GM23248 (cell line): ENCODE measurements at regions not wholly inside any gene's neighbourhood (a gene's known extent, or its start where the extent isn't known, plus 50 kb on each side); places are given as distances from the start of the nearest gene placed in this dataset.

Source experiments
- DNase-seq: peaks from one replicate; pipeline ENCODE4 v3.0.0-alpha.2; 2015
- H2AFZ ChIP-seq: fragments of 200-600 bp; sonication (generic); 2 replicates; pipeline ENCODE4 v1.6.1; 2016; ENCODE audit warnings: antibody characterized with exemption
- H3F3A ChIP-seq: fragments of 200-600 bp; sonication (generic); 2 replicates; pipeline ENCODE4 v1.6.1; 2016; ENCODE audit warnings: mild to moderate bottlenecking, antibody characterized with exemption, mixed run types; ENCODE audit not compliant: insufficient read depth
- H3K27ac ChIP-seq: fragments of 200-600 bp; sonication (generic); 2 replicates; pipeline ENCODE4 v1.5.1; 2016; ENCODE audit warnings: mild to moderate bottlenecking
- H3K27me3 ChIP-seq: fragments of 200-600 bp; sonication (generic); replicated peaks from 2 replicates; pipeline ENCODE4 v1.6.1; 2016; ENCODE audit warnings: mild to moderate bottlenecking; ENCODE audit not compliant: insufficient read depth
- H3K36me3 ChIP-seq: fragments of 200-600 bp; sonication (generic); 2 replicates; pipeline ENCODE4 v1.6.1; 2016; ENCODE audit warnings: low read depth, mild to moderate bottlenecking
- H3K4me1 ChIP-seq: fragments of 200-600 bp; sonication (generic); 2 replicates; pipeline ENCODE4 v1.6.1; 2016; ENCODE audit warnings: mild to moderate bottlenecking; ENCODE audit not compliant: insufficient read depth
- H3K4me2 ChIP-seq: fragments of 200-600 bp; sonication (generic); one replicate; pipeline ENCODE4 v1.6.1; 2016; ENCODE audit warnings: mild to moderate bottlenecking; ENCODE audit not compliant: unreplicated experiment
- H3K4me3 ChIP-seq: fragments of 200-600 bp; sonication (generic); 2 replicates; pipeline ENCODE4 v1.5.1; 2016; ENCODE audit warnings: mild to moderate bottlenecking
- H3K79me2 ChIP-seq: fragments of 200-600 bp; sonication (generic); 2 replicates; pipeline ENCODE4 v1.6.1; 2016; ENCODE audit warnings: mild to moderate bottlenecking; ENCODE audit not compliant: insufficient read depth
- H3K9ac ChIP-seq: fragments of 200-600 bp; sonication (generic); 2 replicates; pipeline ENCODE4 v1.6.1; 2016; ENCODE audit warnings: mild to moderate bottlenecking
- H3K9me2 ChIP-seq: fragments of 200-600 bp; sonication (generic); 2 replicates; pipeline ENCODE4 v1.6.1; 2016; ENCODE audit warnings: mixed run types, mild to moderate bottlenecking, moderate library complexity; ENCODE audit not compliant: insufficient read depth
- H3K9me3 ChIP-seq: fragments of 200-600 bp; sonication (generic); one replicate; pipeline ENCODE4 v1.6.1; 2017; ENCODE audit warnings: low read depth
- H4K20me1 ChIP-seq: fragments of 200-600 bp; sonication (generic); 2 replicates; pipeline ENCODE4 v1.6.0; 2016; ENCODE audit not compliant: insufficient read depth
- EZH2 ChIP-seq: fragments of 200-600 bp; sonication (generic); IDR thresholded peaks from 2 replicates; pipeline ENCODE4 v1.6.1; 2018; ENCODE audit warnings: antibody characterized with exemption, mild to moderate bottlenecking; ENCODE audit not compliant: insufficient read depth, poor library complexity, severe bottlenecking
- EZH2phosphoT487 ChIP-seq: fragments of 200-600 bp; sonication (generic); IDR thresholded peaks from 2 replicates; pipeline ENCODE4 v1.6.1; 2018; ENCODE audit warnings: antibody characterized with exemption, moderate library complexity, mild to moderate bottlenecking, low read depth; ENCODE audit not compliant: insufficient read depth
- WGBS, 2 experiments: methylation state at CpG; one replicate each; pipeline ENCODE4 v1.1.6; 2015 to 2017; ENCODE audit warnings: low lambda C conversion rate in 2 of 2, low coverage in 1 of 2; ENCODE audit errors: missing lambda C conversion rate in 2 of 2; 5-methylcytosine and 5-hydroxymethylcytosine counted together
- in situ Hi-C: fragments of 300-500 bp; cut with MboI; formaldehyde crosslinking; loops from 2 replicates; pipeline ENCODE4 v1.15.0; 2020

DNA sequence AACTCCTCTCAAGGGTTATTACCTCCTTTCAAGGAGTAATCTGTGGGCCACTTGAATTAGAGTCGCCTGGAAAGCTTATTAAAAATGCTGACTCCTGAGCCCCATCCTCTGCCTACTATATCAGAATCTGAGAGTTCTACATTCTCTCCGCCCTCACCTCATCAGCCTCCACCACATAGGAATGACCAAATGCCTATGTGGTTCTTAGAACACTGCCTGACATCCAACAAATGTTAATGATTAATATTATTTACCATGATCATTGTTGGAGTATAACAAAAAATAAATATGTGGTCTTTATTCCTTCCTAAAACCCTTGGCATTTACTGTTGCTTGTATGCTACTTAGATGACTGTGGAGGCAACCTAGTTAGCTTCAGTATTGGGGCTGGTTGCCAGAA is 91.9 kb downstream of the BBS10 start:
- in situ Hi-C loops: no loop called here
- 91 to 99% methylated on average over 2 of the region's 2 CpGs for WGBS, 2 experiments
- peaks cover 31% of the 10 kb centered on the region for H3K4me1 ChIP-seq
- no peak for DNase-seq
- TF ChIP-seq EZH2: no peak
- no peak for TF ChIP-seq EZH2phosphoT487
- no peak overlapping the region for H3K9ac ChIP-seq
- no peak overlapping the region for H3K4me2 ChIP-seq
- H2AFZ ChIP-seq: no peak overlapping the region
- no peak overlapping the region for H3K4me3 ChIP-seq
- no peaks in the 10 kb centered on the region for H4K20me1 ChIP-seq
- peaks cover 30% of the 10 kb centered on the region for H3F3A ChIP-seq
- H3K27me3 ChIP-seq: no peaks in the 10 kb centered on the region
- no peak overlapping the region for H3K27ac ChIP-seq
- no peaks in the 10 kb centered on the region for H3K9me3 ChIP-seq
- no peaks in the 10 kb centered on the region for H3K9me2 ChIP-seq
- H3K79me2 ChIP-seq: peaks cover 6% of the 10 kb centered on the region
- H3K36me3 ChIP-seq: no peaks in the 10 kb centered on the region

- Histone ChIP-seq H3K27me3 (no peaks in the 10 kb centered on the region), H3K4me1 (peaks cover 28% of the 10 kb centered on the region), H4K20me1 (no peaks in the 10 kb centered on the region), H3K9ac (no peak overlapping the region), H3K79me2 (no peaks in the 10 kb centered on the region), H3K4me3 (no peak overlapping the region), H3K9me2 (no peaks in the 10 kb centered on the region), H3K27ac (no peak overlapping the region), H3K9me3 (no peaks in the 10 kb centered on the region), H3F3A (peaks cover 27% of the 10 kb centered on the region), H3K36me3 (no peaks in the 10 kb centered on the region), H2AFZ (no peak overlapping the region), H3K4me2 (no peak overlapping the region)
- DNase-seq: no peak
- in situ Hi-C loops: no loop called here
- no peak for TF ChIP-seq EZH2phosphoT487
- no peak for TF ChIP-seq EZH2
- WGBS, 2 experiments: 88 to 97% methylated on average over 2 of the region's 2 CpGs
Measured at GRCh38 chr12:76255692-76256091, 92.5 kb downstream of the BBS10 start.

DNA sequence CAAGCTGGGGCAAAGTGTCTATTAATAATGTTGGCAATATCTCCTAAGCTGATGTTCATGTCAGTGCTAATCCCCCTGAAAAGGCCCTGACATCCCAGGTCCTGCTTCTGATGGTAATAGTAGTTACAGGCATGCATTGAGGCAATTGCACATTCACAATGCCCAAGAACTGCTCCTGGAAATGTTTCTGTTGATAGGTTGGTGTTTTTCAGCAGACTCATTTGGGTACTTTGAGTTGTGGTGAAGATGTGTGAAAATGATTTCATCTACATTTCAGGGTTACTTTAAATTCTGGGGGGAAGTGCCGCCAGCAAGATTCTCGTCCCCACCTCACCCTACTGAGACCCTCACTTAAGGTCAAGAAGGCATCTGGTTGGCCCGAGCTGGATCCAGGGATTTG is 92.9 kb downstream of the BBS10 start:
- in situ Hi-C loops: no loop called here

DNA sequence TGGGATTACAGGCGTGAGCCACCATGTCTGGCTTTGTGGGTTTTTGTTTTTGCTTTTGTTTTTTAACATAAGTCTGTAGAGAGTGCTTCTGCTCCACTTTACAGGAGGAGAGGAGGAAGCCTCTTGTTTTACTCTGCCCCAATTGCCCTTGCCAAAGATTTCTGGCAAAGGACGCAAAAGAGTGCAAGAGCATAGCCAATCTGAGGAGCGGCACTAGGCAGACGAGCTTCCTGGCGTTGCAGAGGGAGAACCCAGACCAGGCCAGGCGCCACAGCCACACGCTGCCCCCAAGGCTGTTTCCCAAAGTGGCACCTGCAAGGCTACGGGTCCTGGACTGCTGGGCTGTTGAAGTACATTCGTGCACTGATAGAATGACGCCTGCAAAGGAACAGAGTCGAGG is 96.2 kb downstream of the BBS10 start:
- Histone ChIP-seq H3F3A (no peaks in the 10 kb centered on the region), H3K27ac (no peak overlapping the region), H3K9me2 (no peaks in the 10 kb centered on the region), H3K4me1 (peaks cover 11% of the 10 kb centered on the region), H2AFZ (no peak overlapping the region), H3K36me3 (no peaks in the 10 kb centered on the region), H3K79me2 (no peaks in the 10 kb centered on the region), H3K9me3 (no peaks in the 10 kb centered on the region), H3K27me3 (no peaks in the 10 kb centered on the region), H3K9ac (no peak overlapping the region), H3K4me2 (no peak overlapping the region), H4K20me1 (no peaks in the 10 kb centered on the region), H3K4me3 (no peak overlapping the region)
- in situ Hi-C loops: no loop called here
- 94 to 95% methylated on average over 11 of the region's 11 CpGs for WGBS, 2 experiments
- no peak for DNase-seq
- no peak for TF ChIP-seq EZH2
- TF ChIP-seq EZH2phosphoT487: no peak

More for the DNA sequence above, 92.9 kb downstream of the BBS10 start:
- Histone ChIP-seq H3K79me2 (no peaks in the 10 kb centered on the region), H4K20me1 (no peaks in the 10 kb centered on the region), H3K27me3 (no peaks in the 10 kb centered on the region), H3K9me2 (no peaks in the 10 kb centered on the region), H3K9me3 (no peaks in the 10 kb centered on the region), H3K9ac (no peak overlapping the region), H3K4me3 (no peak overlapping the region), H3K36me3 (no peaks in the 10 kb centered on the region), H3K27ac (no peak overlapping the region), H3K4me1 (peaks cover 27% of the 10 kb centered on the region), H3F3A (peaks cover 23% of the 10 kb centered on the region), H3K4me2 (no peak overlapping the region), H2AFZ (no peak overlapping the region)
- TF ChIP-seq EZH2phosphoT487 (no peak), EZH2 (no peak)
- 88 to 98% methylated on average over 3 of the region's 3 CpGs for WGBS, 2 experiments
- DNase-seq: no peak

- H3K9ac ChIP-seq: no peak overlapping the region
- no peaks in the 10 kb centered on the region for H3K27me3 ChIP-seq
- H3K9me2 ChIP-seq: no peaks in the 10 kb centered on the region
- H3K4me1 ChIP-seq: peaks cover 11% of the 10 kb centered on the region
- H3K36me3 ChIP-seq: no peaks in the 10 kb centered on the region
- no peak overlapping the region for H3K4me2 ChIP-seq
- no peaks in the 10 kb centered on the region for H3K79me2 ChIP-seq
- no peak overlapping the region for H3K27ac ChIP-seq
- H2AFZ ChIP-seq: no peak overlapping the region
- DNase-seq: peak; percentile 64
- 31 to 37% methylated on average over 3 of the region's 3 CpGs for WGBS, 2 experiments
- no peak for TF ChIP-seq EZH2
- no peak for TF ChIP-seq EZH2phosphoT487
- H3K4me3 ChIP-seq: no peak overlapping the region
- no peaks in the 10 kb centered on the region for H4K20me1 ChIP-seq
- in situ Hi-C loops: no loop called here
- no peaks in the 10 kb centered on the region for H3K9me3 ChIP-seq
- no peaks in the 10 kb centered on the region for H3F3A ChIP-seq
Measured at GRCh38 chr12:76250256-76250655, 98.0 kb downstream of the BBS10 start.
